BJ (cell line): ENCODE measurements at regions not wholly inside any gene's neighbourhood (a gene's known extent, or its start where the extent isn't known, plus 50 kb on each side); places are given as distances from the start of the nearest gene placed in this dataset.

ENCODE experiments used
- CTCF ChIA-PET: fragments of 350-600 bp; formaldehyde crosslinking; extraction: SDS; loops from one replicate; lab custom pipeline; 2021; ENCODE audit warnings: antibody characterized with exemption, inconsistent platforms; lab: Yijun Ruan, JAX
- POLR2A ChIA-PET: fragments of 300-600 bp; sonication (Branson Sonifier 250); formaldehyde crosslinking; extraction: SDS; loops from one replicate; lab custom pipeline; 2021; ENCODE audit warnings: antibody characterized with exemption; lab: Charles Lee
- DNase-seq: peaks from one replicate; pipeline ENCODE4 v3.0.0-alpha.2; 2011; ENCODE audit warnings: low read depth
- H3K27me3 ChIP-seq: 2 replicates; pipeline ENCODE4 v1.6.0; 2011; ENCODE audit warnings: low read length; ENCODE audit not compliant: control insufficient read depth, insufficient read depth
- H3K36me3 ChIP-seq: 2 replicates; pipeline ENCODE4 v1.5.1; 2011; ENCODE audit warnings: low read length; ENCODE audit not compliant: control insufficient read depth, insufficient read depth
- H3K4me3 ChIP-seq: 2 replicates; pipeline ENCODE4 v1.5.1; 2011; ENCODE audit warnings: low read depth, mild to moderate bottlenecking, control low read depth, low read length
- TF ChIP-seq, protein P1 (sequence below): IDR thresholded peaks from 2 replicates; pipeline ENCODE4 v1.5.1; 2011; ENCODE audit warnings: low read depth, mild to moderate bottlenecking, control low read depth, inconsistent platforms, low read length, moderate library complexity; ENCODE audit not compliant: insufficient read depth

- CTCF ChIA-PET, result no interaction called here
- Histone ChIP-seq H3K36me3 (no peaks in the 10 kb centered on the region), H3K27me3 (no peaks in the 10 kb centered on the region), H3K4me3 (no peak overlapping the region)
- DNase-seq, result no peak
- POLR2A ChIA-PET, result no interaction called here
- TF ChIP-seq, protein P1, sequence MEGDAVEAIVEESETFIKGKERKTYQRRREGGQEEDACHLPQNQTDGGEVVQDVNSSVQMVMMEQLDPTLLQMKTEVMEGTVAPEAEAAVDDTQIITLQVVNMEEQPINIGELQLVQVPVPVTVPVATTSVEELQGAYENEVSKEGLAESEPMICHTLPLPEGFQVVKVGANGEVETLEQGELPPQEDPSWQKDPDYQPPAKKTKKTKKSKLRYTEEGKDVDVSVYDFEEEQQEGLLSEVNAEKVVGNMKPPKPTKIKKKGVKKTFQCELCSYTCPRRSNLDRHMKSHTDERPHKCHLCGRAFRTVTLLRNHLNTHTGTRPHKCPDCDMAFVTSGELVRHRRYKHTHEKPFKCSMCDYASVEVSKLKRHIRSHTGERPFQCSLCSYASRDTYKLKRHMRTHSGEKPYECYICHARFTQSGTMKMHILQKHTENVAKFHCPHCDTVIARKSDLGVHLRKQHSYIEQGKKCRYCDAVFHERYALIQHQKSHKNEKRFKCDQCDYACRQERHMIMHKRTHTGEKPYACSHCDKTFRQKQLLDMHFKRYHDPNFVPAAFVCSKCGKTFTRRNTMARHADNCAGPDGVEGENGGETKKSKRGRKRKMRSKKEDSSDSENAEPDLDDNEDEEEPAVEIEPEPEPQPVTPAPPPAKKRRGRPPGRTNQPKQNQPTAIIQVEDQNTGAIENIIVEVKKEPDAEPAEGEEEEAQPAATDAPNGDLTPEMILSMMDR, result no peak
Observed at GRCh38 chrX:42684065-42684464, 93.9 kb downstream of the PPP1R2C start.

GRCh38 chrX:42680666-42681065 is 97.3 kb downstream of the PPP1R2C start:
- Histone ChIP-seq H3K4me3 (no peak overlapping the region), H3K27me3 (no peaks in the 10 kb centered on the region), H3K36me3 (no peaks in the 10 kb centered on the region)
- TF ChIP-seq, protein P1, result no peak
- POLR2A ChIA-PET, result no interaction called here
- DNase-seq, result no peak
- CTCF ChIA-PET, result no interaction called here

DNA sequence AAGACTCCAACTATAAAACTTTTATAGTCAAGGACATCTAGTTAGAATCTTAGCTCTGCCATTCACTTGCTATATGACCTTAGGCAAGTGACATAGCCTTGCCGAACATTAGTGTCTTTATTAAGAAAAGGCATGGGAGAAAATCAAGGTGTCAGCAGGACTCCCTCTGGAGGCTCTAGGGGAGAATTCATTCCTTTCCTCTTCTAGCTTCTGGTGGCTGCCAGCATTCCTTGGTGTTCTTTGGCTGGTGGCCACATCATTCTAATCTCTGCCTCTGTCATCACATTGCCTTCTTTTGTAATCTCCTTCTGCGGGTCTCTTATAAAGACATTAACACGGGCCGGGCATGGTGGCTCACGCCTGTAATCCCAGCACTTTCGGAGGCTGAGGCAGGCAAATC is 99.8 kb downstream of the PPP1R2C start:
- H3K27me3 ChIP-seq, result no peaks in the 10 kb centered on the region
- H3K36me3 ChIP-seq, result no peaks in the 10 kb centered on the region
- POLR2A ChIA-PET, result no interaction called here
- CTCF ChIA-PET, result no interaction called here
- TF ChIP-seq, protein P1, result no peak
- DNase-seq, result no peak
- no peak overlapping the region for H3K4me3 ChIP-seq

DNA sequence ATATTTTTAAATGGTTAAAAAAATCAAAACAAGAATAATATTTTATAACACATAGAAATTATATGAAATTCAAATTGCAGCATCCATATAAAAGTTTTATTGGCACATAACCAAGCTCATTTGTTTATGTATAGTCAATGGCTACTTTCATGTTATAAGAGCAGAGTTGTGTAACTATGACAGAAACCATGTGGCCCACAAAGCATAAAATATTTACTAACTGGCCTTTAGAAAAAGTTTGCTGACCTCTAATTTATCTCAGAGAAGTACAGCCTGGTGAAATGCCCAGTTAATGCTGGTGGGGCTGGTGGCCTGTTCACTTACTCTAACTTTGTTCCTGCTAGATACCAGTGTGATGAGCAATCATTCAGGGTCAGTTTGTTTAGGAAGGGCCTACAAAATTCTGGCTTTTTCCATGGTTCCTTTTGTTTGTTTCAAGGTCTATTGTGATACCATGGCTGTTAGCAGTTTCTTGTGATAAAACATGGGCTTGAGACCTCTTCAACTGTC is 104.6 kb downstream of the PPP1R2C start:
- no peak overlapping the region for H3K4me3 ChIP-seq
- CTCF ChIA-PET, result no interaction called here
- TF ChIP-seq, protein P1, result no peak
- no peak for DNase-seq
- H3K27me3 ChIP-seq, result no peaks in the 10 kb centered on the region
- H3K36me3 ChIP-seq, result no peaks in the 10 kb centered on the region
- POLR2A ChIA-PET, result no interaction called here

- Histone ChIP-seq H3K36me3 (no peaks in the 10 kb centered on the region), H3K4me3 (no peak overlapping the region), H3K27me3 (no peaks in the 10 kb centered on the region)
- CTCF ChIA-PET, result no interaction called here
- no peak for DNase-seq
- POLR2A ChIA-PET, result no interaction called here
- TF ChIP-seq, protein P1, result no peak
Observed at GRCh38 chrX:42664680-42665079, 113.3 kb downstream of the PPP1R2C start.
